Mucosa of gallbladder (tissue), 1 donor: ENCODE measurements at regions not wholly inside any gene's neighbourhood (a gene's known extent, or its start where the extent isn't known, plus 50 kb on each side); places are given as distances from the start of the nearest gene placed in this dataset.
A peak's percentile ranks its signal among the peaks of the same experiment; 100 is the strongest.

Source experiments
- DNase-seq: peaks from one replicate; pipeline ENCODE4 v3.0.0-alpha.2; 2020; ENCODE audit warnings: low spot score
- donor health status: DM: no; HTN: no; CAD: no.

- no peak for DNase-seq
Measured at GRCh38 chr15:77541421-77542181, 91.1 kb downstream of the LINGO1 start.

- DNase-seq = no peak
Measured at GRCh38 chr15:77540312-77541060, 92.2 kb downstream of the LINGO1 start.

GRCh38 chr15:77538793-77539497 is 93.8 kb downstream of the LINGO1 start:
- DNase-seq = peak; percentile 41

- no peak for DNase-seq
Measured at GRCh38 chr15:77538027-77538451, 94.7 kb downstream of the LINGO1 start.

GRCh38 chr15:77537006-77537405 is 95.7 kb downstream of the LINGO1 start:
- no peak for DNase-seq

- no peak for DNase-seq
Measured at GRCh38 chr15:77535845-77536244, 96.9 kb downstream of the LINGO1 start.
